Panc1 (cell line): ENCODE measurements at regions not wholly inside any gene's neighbourhood (a gene's known extent, or its start where the extent isn't known, plus 50 kb on each side); places are given as distances from the start of the nearest gene placed in this dataset.

Experiments
- ATAC-seq: fragments of 200-7000 bp; cut with Tn5 transposase; 2 replicates; pipeline ENCODE4 v1.9.1; 2020; ENCODE audit warnings: mild to moderate bottlenecking, moderate library complexity
- BruUV-seq: library from RNA; stranded (reverse); fragments of 400-500 nt; replicated peaks from 2 replicates; lab custom pipeline; 2021; lab: Mats Ljungman, UMichigan
- CTCF ChIA-PET: fragments of 300-600 bp; sonication (Branson Sonifier 250); formaldehyde crosslinking; loops from one replicate; lab custom pipeline; 2022; ENCODE audit warnings: antibody characterized with exemption; lab: Charles Lee
- POLR2A ChIA-PET: fragments of 300-600 bp; sonication (Branson Sonifier 250); formaldehyde crosslinking; loops from one replicate; lab custom pipeline; 2022; ENCODE audit warnings: antibody characterized with exemption; lab: Charles Lee
- DNase-seq: peaks from one replicate; pipeline ENCODE4 v3.0.0-alpha.2; 2010; ENCODE audit warnings: low read depth, low spot score
- H3K27ac ChIP-seq: 2 replicates; pipeline ENCODE4 v1.5.1; 2011; ENCODE audit warnings: mild to moderate bottlenecking, low read length, inconsistent platforms
- H3K27me3 ChIP-seq: fragments of 200-500 bp; sonication (Bioruptor generic); 2 replicates; pipeline ENCODE4 v1.6.0; 2014; ENCODE audit warnings: low read length, inconsistent platforms; ENCODE audit not compliant: control insufficient read depth, insufficient read depth
- H3K36me3 ChIP-seq: fragments of 200-500 bp; sonication (Bioruptor generic); 2 replicates; pipeline ENCODE4 v1.5.1; 2014; ENCODE audit warnings: inconsistent platforms, mild to moderate bottlenecking, low read length, moderate library complexity; ENCODE audit not compliant: control insufficient read depth, insufficient read depth
- H3K4me1 ChIP-seq: 2 replicates; pipeline ENCODE4 v1.5.1; 2011; ENCODE audit warnings: inconsistent platforms, mild to moderate bottlenecking, low read length, moderate library complexity; ENCODE audit not compliant: control insufficient read depth, insufficient read depth
- H3K4me3 ChIP-seq, 2 experiments: 2 replicates each; pipeline ENCODE4 v1.5.1; 2011 to 2012; ENCODE audit warnings: low read depth in 2 of 2, low read length in 2 of 2, mild to moderate bottlenecking in 2 of 2, inconsistent platforms in 1 of 2, moderate library complexity in 1 of 2
- H3K9me3 ChIP-seq: fragments of 200-500 bp; sonication (Bioruptor generic); 2 replicates; pipeline ENCODE4 v1.5.1; 2014; ENCODE audit warnings: low read depth, mild to moderate bottlenecking, inconsistent platforms, low read length, moderate library complexity; ENCODE audit not compliant: control insufficient read depth, insufficient read depth
- POLR2AphosphoS5 ChIP-seq: IDR thresholded peaks from 2 replicates; pipeline ENCODE4 v1.6.1; 2012; ENCODE audit warnings: mild to moderate bottlenecking, low read depth, low read length, moderate library complexity
- SIN3A ChIP-seq: IDR thresholded peaks from 2 replicates; pipeline ENCODE4 v1.6.1; 2012; ENCODE audit warnings: low read depth, mild to moderate bottlenecking, low read length, moderate library complexity, borderline replicate concordance; ENCODE audit not compliant: insufficient read depth
- TCF7L2 ChIP-seq: IDR thresholded peaks from 2 replicates; pipeline ENCODE4 v1.6.1; 2011; ENCODE audit warnings: mild to moderate bottlenecking, low read depth, low read length, inconsistent platforms
- in situ Hi-C: cut with HindIII; loops from 2 replicates; pipeline ENCODE4 v1.10.0; 2016; ENCODE audit warnings: low sequenced_read_pairs, low pct_unique_long_range_greater_than_20kb
- intact Hi-C: fragments of 100-400 bp; cut with micrococcal nuclease; formaldehyde crosslinking; loops from one replicate; pipeline ENCODE4 v1.10.0; 2022; ENCODE audit not compliant: unreplicated experiment
- TF ChIP-seq, protein P1 (sequence below), 2 experiments: IDR thresholded peaks; 2 replicates each; pipeline ENCODE4 v1.6.1; 2011 to 2012; ENCODE audit warnings: low read depth in 2 of 2, control low read depth in 1 of 2, low read length in 1 of 2, mild to moderate bottlenecking in 1 of 2, moderate library complexity in 1 of 2; ENCODE audit not compliant: insufficient read depth in 1 of 2
- TF ChIP-seq, protein P2 (sequence below): fragments of 450-650 bp; IDR thresholded peaks from 2 replicates; pipeline ENCODE4 v1.5.1; 2017; ENCODE audit warnings: mild to moderate bottlenecking

DNA sequence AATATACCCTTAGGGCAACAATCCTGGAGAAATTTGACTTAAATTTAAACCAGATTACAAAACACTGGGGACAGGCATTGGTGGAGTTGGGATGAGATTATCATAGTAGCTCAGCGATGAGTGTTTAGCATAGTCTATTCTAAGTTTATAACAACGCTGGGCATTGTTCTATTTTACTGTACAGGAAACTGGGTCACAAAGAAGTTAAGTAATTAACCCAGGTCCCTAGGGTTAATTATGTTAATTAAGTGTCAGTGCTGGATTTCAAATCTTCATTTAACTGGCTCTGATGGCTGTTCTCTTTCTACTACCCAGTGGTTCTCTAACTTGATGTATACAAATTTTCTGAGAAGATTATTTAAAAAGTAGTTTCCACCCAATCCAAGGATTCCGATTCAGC is 388.9 kb downstream of the KCNRG start:
- no peak for ATAC-seq
- H3K9me3 ChIP-seq, result no peaks in the 10 kb centered on the region
- ChIA-PET CTCF (no interaction called here), POLR2A (no interaction called here)
- no peak for DNase-seq
- H3K27me3 ChIP-seq, result no peaks in the 10 kb centered on the region
- TF ChIP-seq TCF7L2, result no peak
- TF ChIP-seq, protein P1, sequence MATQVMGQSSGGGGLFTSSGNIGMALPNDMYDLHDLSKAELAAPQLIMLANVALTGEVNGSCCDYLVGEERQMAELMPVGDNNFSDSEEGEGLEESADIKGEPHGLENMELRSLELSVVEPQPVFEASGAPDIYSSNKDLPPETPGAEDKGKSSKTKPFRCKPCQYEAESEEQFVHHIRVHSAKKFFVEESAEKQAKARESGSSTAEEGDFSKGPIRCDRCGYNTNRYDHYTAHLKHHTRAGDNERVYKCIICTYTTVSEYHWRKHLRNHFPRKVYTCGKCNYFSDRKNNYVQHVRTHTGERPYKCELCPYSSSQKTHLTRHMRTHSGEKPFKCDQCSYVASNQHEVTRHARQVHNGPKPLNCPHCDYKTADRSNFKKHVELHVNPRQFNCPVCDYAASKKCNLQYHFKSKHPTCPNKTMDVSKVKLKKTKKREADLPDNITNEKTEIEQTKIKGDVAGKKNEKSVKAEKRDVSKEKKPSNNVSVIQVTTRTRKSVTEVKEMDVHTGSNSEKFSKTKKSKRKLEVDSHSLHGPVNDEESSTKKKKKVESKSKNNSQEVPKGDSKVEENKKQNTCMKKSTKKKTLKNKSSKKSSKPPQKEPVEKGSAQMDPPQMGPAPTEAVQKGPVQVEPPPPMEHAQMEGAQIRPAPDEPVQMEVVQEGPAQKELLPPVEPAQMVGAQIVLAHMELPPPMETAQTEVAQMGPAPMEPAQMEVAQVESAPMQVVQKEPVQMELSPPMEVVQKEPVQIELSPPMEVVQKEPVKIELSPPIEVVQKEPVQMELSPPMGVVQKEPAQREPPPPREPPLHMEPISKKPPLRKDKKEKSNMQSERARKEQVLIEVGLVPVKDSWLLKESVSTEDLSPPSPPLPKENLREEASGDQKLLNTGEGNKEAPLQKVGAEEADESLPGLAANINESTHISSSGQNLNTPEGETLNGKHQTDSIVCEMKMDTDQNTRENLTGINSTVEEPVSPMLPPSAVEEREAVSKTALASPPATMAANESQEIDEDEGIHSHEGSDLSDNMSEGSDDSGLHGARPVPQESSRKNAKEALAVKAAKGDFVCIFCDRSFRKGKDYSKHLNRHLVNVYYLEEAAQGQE (IDR thresholded peaks at IDR 0.05; ENCODE audit: insufficient read depth in 1 of 2, low read depth in 2 of 2, low read length in 1 of 2), result no peak
- no peak for TF ChIP-seq POLR2AphosphoS5
- no peak for TF ChIP-seq SIN3A
- TF ChIP-seq, protein P2, sequence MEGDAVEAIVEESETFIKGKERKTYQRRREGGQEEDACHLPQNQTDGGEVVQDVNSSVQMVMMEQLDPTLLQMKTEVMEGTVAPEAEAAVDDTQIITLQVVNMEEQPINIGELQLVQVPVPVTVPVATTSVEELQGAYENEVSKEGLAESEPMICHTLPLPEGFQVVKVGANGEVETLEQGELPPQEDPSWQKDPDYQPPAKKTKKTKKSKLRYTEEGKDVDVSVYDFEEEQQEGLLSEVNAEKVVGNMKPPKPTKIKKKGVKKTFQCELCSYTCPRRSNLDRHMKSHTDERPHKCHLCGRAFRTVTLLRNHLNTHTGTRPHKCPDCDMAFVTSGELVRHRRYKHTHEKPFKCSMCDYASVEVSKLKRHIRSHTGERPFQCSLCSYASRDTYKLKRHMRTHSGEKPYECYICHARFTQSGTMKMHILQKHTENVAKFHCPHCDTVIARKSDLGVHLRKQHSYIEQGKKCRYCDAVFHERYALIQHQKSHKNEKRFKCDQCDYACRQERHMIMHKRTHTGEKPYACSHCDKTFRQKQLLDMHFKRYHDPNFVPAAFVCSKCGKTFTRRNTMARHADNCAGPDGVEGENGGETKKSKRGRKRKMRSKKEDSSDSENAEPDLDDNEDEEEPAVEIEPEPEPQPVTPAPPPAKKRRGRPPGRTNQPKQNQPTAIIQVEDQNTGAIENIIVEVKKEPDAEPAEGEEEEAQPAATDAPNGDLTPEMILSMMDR, result no peak
- no peaks in the 10 kb centered on the region for H3K36me3 ChIP-seq
- H3K4me3 ChIP-seq, result no peak overlapping the region
- no peaks in the 10 kb centered on the region; the same call in 1 of the 2 replicates for H3K4me1 ChIP-seq
- in situ Hi-C loops, result no loop called here
- no TSS peak for BruUV-seq
- H3K27ac ChIP-seq, result no peak overlapping the region
- intact Hi-C loops, result no loop called here

DNA sequence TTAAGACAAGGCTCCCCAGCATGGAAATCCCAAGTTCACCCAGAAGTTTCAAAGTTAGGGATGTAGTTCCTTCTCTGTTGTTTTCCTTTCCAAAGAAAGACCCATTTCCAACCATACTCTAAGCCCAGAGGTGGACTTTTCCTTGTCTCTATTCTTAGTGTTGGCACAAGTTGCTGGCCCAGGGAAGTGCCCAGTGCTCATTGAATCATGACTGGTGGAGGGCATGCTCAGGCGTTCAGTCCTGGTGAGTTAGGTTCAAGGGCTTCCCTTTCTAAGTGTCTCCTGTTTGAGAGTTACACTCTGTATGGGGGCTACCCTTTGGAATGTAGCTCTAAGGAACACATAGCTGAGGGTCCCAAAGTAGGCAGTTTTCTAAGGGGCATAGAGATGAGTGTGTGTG is 389.5 kb downstream of the KCNRG start:
- DNase-seq, result no peak
- POLR2A ChIA-PET, result interaction anchor here (0.5 kb wide), 1 partner anchor 482 kb away, joined by 3 read pairs; no protein-coding TSS in a partner anchor

More for the DNA sequence above, 389.5 kb downstream of the KCNRG start:
- Histone ChIP-seq H3K4me3 (no peak overlapping the region), H3K36me3 (no peaks in the 10 kb centered on the region), H3K4me1 (no peaks in the 10 kb centered on the region; the same call in 1 of the 2 replicates), H3K27me3 (no peaks in the 10 kb centered on the region), H3K9me3 (no peaks in the 10 kb centered on the region), H3K27ac (no peak overlapping the region)
- ATAC-seq, result no peak
- in situ Hi-C loops, result no loop called here
- intact Hi-C loops, result no loop called here
- TF ChIP-seq POLR2AphosphoS5, result no peak
- TF ChIP-seq, protein P1 (IDR thresholded peaks at IDR 0.05; ENCODE audit: insufficient read depth in 1 of 2, low read depth in 2 of 2, low read length in 1 of 2), result no peak
- TF ChIP-seq TCF7L2, result no peak
- TF ChIP-seq, protein P2, result no peak
- TF ChIP-seq SIN3A, result no peak
- CTCF ChIA-PET, result no interaction called here
- no TSS peak for BruUV-seq
